ENCODE measurements at regions not wholly inside any gene's neighbourhood (a gene's known extent, or its start where the extent isn't known, plus 50 kb on each side); places are given as distances from the start of the nearest gene placed in this dataset.
"Not testable (repeated sequence)": the region's sequence is repeated elsewhere in the genome, so short reads cannot be mapped to it uniquely, and the experiment has no call there.

DNA sequence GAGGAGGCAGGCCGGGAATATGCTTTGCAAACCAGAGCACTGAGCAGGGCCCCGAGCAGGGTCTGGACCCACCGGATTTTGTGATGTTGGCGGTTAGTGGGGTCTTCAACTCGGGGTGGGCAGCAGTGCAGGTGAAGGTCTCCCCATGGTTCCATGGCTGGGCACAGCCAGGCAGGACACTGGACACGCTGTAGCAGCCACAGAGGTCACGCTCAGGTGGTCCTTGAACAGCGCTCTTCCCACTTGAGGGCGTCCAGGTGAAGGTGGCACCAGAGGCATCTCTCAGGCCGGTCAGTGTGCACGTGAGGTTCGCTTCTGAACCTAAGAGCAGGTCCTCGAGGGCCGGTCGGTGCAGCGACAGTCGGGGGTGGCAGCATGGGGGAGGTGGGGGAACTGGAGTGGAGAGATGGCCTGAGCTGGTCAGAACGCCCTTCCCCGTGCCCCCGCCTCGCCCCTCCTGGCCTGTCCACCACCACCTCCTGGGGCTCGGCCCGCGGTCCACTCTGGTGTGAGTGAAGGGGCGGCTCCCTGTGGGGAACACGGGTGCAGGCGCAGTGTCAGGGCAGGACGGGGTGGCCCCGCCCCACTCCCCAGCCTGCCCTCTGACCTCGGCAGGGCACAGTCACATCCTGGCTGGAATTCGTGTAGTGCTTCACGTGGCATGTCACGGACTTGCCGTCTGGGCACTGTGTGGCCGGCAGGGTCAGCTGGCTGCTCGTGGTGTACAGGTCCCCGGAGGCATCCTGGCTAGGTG is 61.3 kb downstream of the TMEM121 start:
- intact Hi-C loops (cut with DNase I; ENCODE audit: low total_unique reads): not testable (repeated sequence)

DNA sequence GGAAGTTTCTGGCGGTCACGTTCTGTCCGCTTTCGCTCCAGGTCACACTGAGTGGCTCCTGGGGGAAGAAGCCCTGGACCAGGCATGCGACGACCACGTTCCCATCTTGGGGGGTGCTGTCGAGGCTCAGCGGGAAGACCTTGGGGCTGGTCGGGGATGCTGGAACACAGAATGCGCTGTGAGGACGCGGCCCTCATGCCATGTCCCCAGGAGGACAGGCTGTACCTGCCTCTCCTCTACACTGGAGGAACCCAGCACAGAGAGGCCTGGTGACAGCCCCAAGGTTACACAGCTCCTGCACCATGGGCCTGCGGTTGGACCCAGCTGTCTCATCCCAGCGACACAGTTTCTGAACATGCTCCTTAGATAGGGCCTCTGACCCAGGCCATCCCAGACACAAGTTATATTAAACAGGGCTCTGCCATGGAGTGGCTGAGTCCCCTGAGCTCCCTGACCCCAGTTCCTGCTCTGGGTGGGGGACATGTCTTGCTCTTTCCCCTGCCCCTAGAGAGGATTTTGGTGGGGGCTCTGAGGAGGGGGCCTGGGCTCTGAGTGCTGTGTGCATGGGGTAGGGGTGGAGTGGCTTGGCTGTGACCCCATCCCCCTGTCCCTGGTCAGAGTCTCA is 62.0 kb downstream of the TMEM121 start:
- no peaks in the 10 kb centered on the region for H3K9me3 ChIP-seq
- 86% methylated on average over 14 of the region's 15 CpGs; no CpG with 5 or more reads in 1 of the 2 donors for WGBS, 2 donors (ENCODE audit: low coverage in 1 of 2)
- no peaks in the 10 kb centered on the region for H3K36me3 ChIP-seq
- in situ Hi-C loops (cut with MboI; ENCODE audit: low pct_ligation_motif_present in 1 of 4, low pct_unique_long_range_greater_than_20kb in 1 of 4, low sequenced_read_pairs in 3 of 4) (loop anchor here in 1 of 4 donors (10.0 kb wide), 1 partner anchor 116 kb away; no protein-coding TSS in a partner anchor), intact Hi-C loops (cut with DNase I; ENCODE audit: low total_unique reads) (no loop called here)
- no peaks in the 10 kb centered on the region for H3K4me1 ChIP-seq
- H3K27ac ChIP-seq: no peak overlapping the region
- DNase-seq: peak; percentile 53
- no peak overlapping the region for H3K4me3 ChIP-seq
- TF ChIP-seq EP300 (IDR thresholded peaks at IDR 0.05; ENCODE audit: low read depth) (no peak), POLR2AphosphoS5 (IDR thresholded peaks at IDR 0.05) (peak in 1 of 3 donors; percentile 67)
- H3K27me3 ChIP-seq: no peaks in the 10 kb centered on the region

More for the DNA sequence above, 61.3 kb downstream of the TMEM121 start:
- H3K4me1 ChIP-seq, H3K36me3 ChIP-seq, H3K4me3 ChIP-seq, H3K9me3 ChIP-seq, H3K27ac ChIP-seq, H3K27me3 ChIP-seq: not testable (repeated sequence)
- DNase-seq: peak; percentile 35
- in situ Hi-C loops (cut with MboI; ENCODE audit: low pct_ligation_motif_present in 1 of 4, low pct_unique_long_range_greater_than_20kb in 1 of 4, low sequenced_read_pairs in 3 of 4): loop anchor here in 1 of 4 donors (10.0 kb wide), 1 partner anchor 117 kb away; no protein-coding TSS in a partner anchor
- 60 to 75% methylated on average over 1 to 24 of the region's 37 CpGs for WGBS, 2 donors (ENCODE audit: low coverage in 1 of 2)
- peak in 1 of 3 donors; percentile 70 for TF ChIP-seq POLR2AphosphoS5 (IDR thresholded peaks at IDR 0.05)

DNA sequence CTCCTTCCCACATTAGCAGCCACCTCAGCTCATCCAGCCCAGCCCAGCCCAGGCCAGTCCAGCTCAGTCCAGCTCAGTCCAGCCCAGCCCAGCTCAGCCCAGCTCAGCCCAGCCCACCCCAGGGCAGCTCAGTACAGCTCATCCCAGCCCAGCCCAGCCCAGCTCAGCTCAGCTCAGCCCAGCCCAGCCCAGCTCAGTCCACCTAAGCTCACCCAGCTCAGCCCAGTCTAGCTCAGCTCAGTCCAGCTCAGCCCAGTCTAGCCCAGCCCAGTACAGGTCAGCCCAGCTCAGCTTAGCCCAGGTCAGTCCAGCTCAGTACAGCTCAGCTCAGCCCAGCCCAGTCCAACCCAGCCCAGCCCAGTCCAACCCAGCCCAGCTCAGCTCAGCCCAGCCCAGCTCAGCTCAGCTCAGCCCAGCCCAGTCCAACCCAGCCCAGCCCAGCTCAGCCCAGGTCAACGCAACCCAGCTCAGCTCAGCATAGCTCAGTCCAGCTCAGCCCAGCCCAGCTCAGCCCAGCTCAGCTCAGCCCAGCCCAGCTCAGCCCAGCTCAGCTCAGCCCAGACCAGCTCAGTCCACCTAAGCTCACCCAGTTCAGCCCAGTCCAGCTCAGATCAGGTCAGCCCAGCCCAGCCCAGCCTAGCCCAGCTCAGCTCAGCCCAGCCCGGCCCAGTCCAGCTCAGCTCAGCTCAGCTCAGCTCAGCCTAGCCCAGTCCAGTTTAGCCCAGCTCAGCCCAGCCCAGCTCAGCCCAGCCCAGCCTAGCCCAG is 63.0 kb downstream of the TMEM121 start:
- Histone ChIP-seq H3K4me3 (no peak overlapping the region), H3K9me3 (no peaks in the 10 kb centered on the region), H3K4me1 (no peaks in the 10 kb centered on the region), H3K36me3 (no peaks in the 10 kb centered on the region), H3K27me3 (no peaks in the 10 kb centered on the region), H3K27ac (no peak overlapping the region)
- DNase-seq: no peak
- in situ Hi-C loops (cut with MboI; ENCODE audit: low pct_ligation_motif_present in 1 of 4, low pct_unique_long_range_greater_than_20kb in 1 of 4, low sequenced_read_pairs in 3 of 4) (loop anchor here in 1 of 4 donors (10.0 kb wide), 1 partner anchor 115 kb away; no protein-coding TSS in a partner anchor), intact Hi-C loops (cut with DNase I; ENCODE audit: low total_unique reads) (no loop called here)
- TF ChIP-seq, protein P1, sequence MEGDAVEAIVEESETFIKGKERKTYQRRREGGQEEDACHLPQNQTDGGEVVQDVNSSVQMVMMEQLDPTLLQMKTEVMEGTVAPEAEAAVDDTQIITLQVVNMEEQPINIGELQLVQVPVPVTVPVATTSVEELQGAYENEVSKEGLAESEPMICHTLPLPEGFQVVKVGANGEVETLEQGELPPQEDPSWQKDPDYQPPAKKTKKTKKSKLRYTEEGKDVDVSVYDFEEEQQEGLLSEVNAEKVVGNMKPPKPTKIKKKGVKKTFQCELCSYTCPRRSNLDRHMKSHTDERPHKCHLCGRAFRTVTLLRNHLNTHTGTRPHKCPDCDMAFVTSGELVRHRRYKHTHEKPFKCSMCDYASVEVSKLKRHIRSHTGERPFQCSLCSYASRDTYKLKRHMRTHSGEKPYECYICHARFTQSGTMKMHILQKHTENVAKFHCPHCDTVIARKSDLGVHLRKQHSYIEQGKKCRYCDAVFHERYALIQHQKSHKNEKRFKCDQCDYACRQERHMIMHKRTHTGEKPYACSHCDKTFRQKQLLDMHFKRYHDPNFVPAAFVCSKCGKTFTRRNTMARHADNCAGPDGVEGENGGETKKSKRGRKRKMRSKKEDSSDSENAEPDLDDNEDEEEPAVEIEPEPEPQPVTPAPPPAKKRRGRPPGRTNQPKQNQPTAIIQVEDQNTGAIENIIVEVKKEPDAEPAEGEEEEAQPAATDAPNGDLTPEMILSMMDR (IDR thresholded peaks at IDR 0.05): no peak
- TF ChIP-seq EP300 (IDR thresholded peaks at IDR 0.05; ENCODE audit: low read depth) (no peak), POLR2AphosphoS5 (IDR thresholded peaks at IDR 0.05) (no peak)
- no CpG with 5 or more reads among the region's 2 CpGs for WGBS, 2 donors (ENCODE audit: low coverage in 1 of 2)

DNA sequence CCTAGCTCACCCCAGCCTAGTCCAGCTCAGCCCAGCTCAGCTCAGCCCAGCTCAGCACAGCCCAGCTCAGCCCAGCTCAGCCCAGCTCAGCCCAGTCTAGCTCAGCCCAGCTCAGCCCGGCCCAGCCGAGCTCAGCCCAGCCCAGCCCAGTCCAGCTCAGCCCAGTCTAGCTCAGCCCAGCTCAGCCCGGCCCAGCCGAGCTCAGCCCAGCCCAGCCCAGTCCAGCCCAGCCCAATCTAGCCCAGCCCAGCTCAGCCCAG is 63.5 kb downstream of the TMEM121 start:
- H3K9me3 ChIP-seq; H3K4me1 ChIP-seq; DNase-seq; intact Hi-C loops (cut with DNase I; ENCODE audit: low total_unique reads); H3K27me3 ChIP-seq; H3K4me3 ChIP-seq; H3K36me3 ChIP-seq; H3K27ac ChIP-seq: not testable (repeated sequence)
- WGBS, 2 donors (ENCODE audit: low coverage in 1 of 2): 81% methylated on average over 3 of the region's 4 CpGs; no CpG with 5 or more reads in 1 of the 2 donors
- in situ Hi-C loops (cut with MboI; ENCODE audit: low pct_ligation_motif_present in 1 of 4, low pct_unique_long_range_greater_than_20kb in 1 of 4, low sequenced_read_pairs in 3 of 4): loop anchor here in 1 of 4 donors (10.0 kb wide), 1 partner anchor 115 kb away; no protein-coding TSS in a partner anchor

DNA sequence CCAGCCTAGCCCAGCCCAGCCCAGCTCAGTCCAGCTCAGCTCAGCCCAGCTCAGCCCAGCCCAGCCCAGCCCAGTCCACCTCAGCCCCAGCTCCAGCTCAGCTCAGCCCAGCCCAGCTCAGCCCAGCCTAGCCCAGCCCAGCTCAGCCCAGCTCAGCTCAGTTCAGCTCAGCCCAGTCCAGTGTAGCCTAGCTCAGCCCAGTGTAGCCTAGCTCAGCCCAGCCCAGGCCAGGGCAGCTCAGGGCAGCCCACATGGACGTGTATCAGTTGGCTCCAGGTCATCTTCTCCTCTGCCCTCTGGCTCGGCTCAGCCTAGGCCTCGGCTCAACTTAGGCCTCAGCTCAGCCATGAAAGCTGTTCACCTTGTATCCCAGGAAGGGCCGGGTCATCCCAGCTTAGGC is 64.7 kb downstream of the TMEM121 start:
- no peak for DNase-seq
- Histone ChIP-seq H3K4me3 (no peak overlapping the region), H3K9me3 (no peaks in the 10 kb centered on the region), H3K27ac (no peak overlapping the region), H3K27me3 (no peaks in the 10 kb centered on the region), H3K4me1 (no peaks in the 10 kb centered on the region), H3K36me3 (no peaks in the 10 kb centered on the region)
- intact Hi-C loops (cut with DNase I; ENCODE audit: low total_unique reads): no loop called here
- TF ChIP-seq, protein P1 (IDR thresholded peaks at IDR 0.05): no peak
- no peak for TF ChIP-seq EP300 (IDR thresholded peaks at IDR 0.05; ENCODE audit: low read depth)
- no peak for TF ChIP-seq POLR2AphosphoS5 (IDR thresholded peaks at IDR 0.05)
- TF ChIP-seq POLR2A (IDR thresholded peaks at IDR 0.05): no peak
- 92% methylated on average over 4 of the region's 4 CpGs; no CpG with 5 or more reads in 1 of the 2 donors for WGBS, 2 donors (ENCODE audit: low coverage in 1 of 2)
- in situ Hi-C loops (cut with MboI; ENCODE audit: low pct_ligation_motif_present in 1 of 4, low pct_unique_long_range_greater_than_20kb in 1 of 4, low sequenced_read_pairs in 3 of 4): no loop called here

DNA sequence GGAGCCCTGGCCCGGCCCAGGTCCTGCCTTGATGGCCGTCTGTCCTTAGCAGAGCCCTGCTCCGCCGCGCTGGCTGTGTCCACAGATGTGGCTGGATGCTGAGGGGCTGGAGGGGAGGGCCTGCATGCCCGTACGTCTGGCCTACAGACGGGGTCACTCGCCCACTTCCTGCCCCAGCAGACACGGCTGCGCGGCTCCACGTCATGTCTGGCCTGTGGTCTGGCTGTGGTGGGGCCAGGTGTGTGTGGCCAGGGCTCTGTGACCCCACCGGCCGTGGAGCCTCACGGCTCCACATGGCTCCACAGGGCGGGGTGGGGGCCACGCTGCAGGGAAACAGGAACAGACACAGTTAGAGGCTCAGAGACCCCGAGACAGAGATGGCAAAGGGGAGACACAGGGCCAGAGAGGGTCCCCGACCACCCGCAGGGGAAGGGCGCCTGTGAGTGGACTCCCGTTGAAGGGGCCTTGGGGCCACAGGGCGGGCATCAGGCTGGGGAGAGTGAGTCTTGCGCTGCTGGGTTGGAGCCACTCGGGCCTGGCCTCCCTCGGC is 65.5 kb downstream of the TMEM121 start:
- intact Hi-C loops (cut with DNase I; ENCODE audit: low total_unique reads); H3K27me3 ChIP-seq; DNase-seq; in situ Hi-C loops (cut with MboI; ENCODE audit: low pct_ligation_motif_present in 1 of 4, low pct_unique_long_range_greater_than_20kb in 1 of 4, low sequenced_read_pairs in 3 of 4); H3K4me3 ChIP-seq; H3K4me1 ChIP-seq; H3K36me3 ChIP-seq; H3K27ac ChIP-seq; H3K9me3 ChIP-seq: not testable (repeated sequence)
- 92% methylated on average over 24 of the region's 27 CpGs; no CpG with 5 or more reads in 1 of the 2 donors for WGBS, 2 donors (ENCODE audit: low coverage in 1 of 2)

DNA sequence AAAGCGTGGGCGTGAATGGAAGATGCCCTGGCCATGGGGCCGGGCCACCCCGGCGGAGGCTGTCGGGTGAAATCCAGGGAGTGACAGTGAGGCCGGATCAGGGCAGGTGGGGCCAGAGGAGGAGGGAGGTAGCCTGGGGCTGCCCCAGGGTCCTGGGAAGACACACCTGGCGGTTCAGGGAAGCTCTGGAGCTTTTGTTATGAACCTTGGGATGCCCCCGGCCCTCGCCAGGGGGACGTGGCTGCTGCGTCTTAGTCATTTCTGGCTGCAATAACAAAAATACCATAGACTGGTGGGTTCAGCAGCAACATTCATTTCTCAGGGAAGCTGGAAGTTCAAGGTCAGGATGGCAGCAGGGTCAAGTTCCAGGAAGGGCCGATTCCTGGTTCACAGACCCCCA is 66.3 kb downstream of the TMEM121 start:
- 96% methylated on average over 5 of the region's 13 CpGs; no CpG with 5 or more reads in 1 of the 2 donors for WGBS, 2 donors (ENCODE audit: low coverage in 1 of 2)
- intact Hi-C loops (cut with DNase I; ENCODE audit: low total_unique reads); H3K36me3 ChIP-seq; DNase-seq; in situ Hi-C loops (cut with MboI; ENCODE audit: low pct_ligation_motif_present in 1 of 4, low pct_unique_long_range_greater_than_20kb in 1 of 4, low sequenced_read_pairs in 3 of 4); H3K4me3 ChIP-seq; H3K4me1 ChIP-seq; H3K9me3 ChIP-seq; H3K27me3 ChIP-seq; H3K27ac ChIP-seq: not testable (repeated sequence)

- H3K27me3 ChIP-seq; H3K9me3 ChIP-seq; H3K4me3 ChIP-seq; intact Hi-C loops (cut with DNase I; ENCODE audit: low total_unique reads); in situ Hi-C loops (cut with MboI; ENCODE audit: low pct_ligation_motif_present in 1 of 4, low pct_unique_long_range_greater_than_20kb in 1 of 4, low sequenced_read_pairs in 3 of 4); DNase-seq; H3K27ac ChIP-seq; H3K4me1 ChIP-seq; H3K36me3 ChIP-seq: not testable (repeated sequence)
- 70% methylated on average over 2 of the region's 21 CpGs; no CpG with 5 or more reads in 1 of the 2 donors for WGBS, 2 donors (ENCODE audit: low coverage in 1 of 2)
These were observed 69.0 kb downstream of the TMEM121 start for GRCh38 chr14:105595346-105595745.
